ENCODE measurements at regions not wholly inside any gene's neighbourhood (a gene's known extent, or its start where the extent isn't known, plus 50 kb on each side); places are given as distances from the start of the nearest gene placed in this dataset.

DNA sequence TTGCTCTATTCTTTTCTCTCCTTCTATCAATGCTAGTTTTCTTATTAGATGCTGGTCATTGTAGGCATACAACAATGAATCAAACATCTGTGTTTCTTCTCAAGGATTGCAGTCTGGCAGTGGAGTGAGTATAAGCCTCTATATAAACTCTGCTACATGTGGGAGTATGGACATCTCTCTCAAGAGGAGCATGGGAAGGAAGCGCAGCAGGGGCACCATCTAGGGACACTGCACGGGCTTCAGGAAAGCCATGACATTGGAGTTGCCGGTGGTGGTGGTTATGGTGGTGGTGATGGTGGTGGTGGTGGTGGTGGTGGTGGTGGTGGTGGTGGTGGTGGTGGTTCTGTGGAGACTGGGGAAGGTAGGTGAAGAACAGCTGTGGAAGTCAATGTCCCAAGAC is 462.6 kb downstream of the RNF144A start:
- no peak for DNase-seq (ENCODE audit: low spot score)

DNA sequence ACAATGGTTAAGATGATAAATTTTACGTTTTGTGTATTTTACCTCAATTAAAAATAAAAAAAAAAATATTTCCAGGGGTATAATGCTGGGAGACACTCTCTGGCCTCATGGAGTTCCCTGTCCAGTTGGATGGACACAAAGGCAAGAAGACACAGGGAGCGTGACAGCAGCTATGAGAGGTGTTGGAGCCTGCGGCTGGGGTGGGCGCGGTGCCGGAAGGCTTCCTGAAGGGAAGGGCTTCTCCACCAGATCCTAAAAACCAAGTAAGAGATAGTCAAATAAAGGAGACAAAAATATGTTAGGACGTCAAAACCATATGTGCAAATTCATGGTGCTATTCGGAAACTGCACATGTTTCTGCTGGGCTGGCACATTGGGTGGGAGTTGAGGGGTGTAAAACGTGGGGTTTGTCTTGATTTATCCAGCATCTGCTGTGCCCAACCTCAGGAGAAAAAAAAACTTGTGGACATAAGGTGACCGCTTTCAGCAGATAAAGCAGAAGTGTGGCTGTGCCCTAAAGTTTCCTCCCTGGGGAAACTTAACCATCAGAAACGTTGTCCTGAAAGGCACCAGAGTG is 467.6 kb downstream of the RNF144A start:
- no peak for DNase-seq (ENCODE audit: low spot score)

DNA sequence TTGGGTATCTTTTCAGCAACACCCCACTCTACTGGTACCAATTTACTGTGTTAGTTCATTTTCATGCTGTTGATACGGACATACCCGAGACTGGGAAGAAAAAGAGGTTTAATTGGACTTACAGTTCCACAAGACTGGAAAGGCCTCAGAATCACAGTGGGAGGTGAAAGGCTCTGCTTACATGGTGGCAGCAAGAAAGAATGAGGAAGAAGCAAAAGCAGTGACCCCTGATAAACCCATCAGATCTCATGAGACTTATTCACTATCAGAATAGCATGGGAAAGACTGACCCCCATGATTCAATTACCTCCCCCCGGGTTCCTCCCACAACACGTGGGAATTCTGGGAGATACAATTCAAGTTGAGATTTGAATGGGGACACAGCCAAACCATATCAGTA is 473.1 kb downstream of the RNF144A start:
- DNase-seq (ENCODE audit: low spot score), result peak; percentile 18

DNA sequence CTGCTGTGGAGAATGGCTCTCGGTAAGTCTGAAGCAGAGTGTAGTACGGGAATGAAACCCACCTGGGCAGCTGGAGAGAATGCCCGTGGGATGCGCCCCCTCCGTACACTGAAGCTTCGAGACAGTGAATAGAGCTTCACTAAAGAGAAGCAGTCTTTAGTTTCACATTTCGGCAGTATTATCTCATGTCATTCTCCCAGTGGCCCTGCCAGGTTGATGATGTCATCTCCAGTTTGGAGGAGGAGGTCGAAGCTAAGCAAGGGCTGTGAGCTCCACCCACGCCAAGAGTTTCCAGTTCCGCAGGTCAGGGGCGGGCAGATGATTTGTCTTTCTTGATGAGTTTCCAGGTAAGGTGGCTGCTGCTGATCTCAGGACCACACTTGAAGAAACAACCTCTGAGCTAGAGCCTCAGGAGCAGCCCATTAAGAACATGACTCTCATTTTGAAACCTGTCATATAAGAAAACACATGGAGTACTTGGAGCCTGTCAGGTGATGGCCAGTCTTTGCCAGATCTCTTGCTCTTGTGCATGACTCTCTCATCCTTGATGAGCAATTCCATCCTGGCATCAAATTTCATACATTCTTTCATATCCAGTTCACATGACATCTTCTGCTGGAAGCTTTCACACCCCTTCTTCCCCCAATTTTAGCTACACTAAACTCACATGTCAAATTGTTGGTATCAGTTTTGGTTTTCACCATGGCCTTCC is 475.0 kb downstream of the RNF144A start:
- peak; percentile 49 for DNase-seq (ENCODE audit: low spot score)

DNA sequence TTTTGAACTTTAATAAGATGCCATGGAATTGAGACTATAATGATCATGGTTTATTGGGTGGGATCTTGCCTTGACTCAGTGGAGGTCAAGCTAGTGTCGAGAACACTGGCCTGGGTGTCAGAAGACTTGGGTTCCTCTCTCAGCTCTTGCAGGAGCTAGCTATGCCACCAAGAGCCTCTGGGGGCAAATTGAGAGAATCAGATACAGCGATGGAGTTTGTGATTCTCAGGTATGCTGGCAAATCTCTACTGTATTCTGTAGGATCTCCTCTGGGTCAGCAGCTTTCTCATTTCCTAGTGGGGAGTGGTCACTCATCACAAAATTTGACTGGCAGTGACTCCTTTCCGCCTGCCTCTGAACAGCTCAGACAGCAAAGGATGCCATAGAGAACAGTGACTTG is 477.0 kb downstream of the RNF144A start:
- no peak for DNase-seq (ENCODE audit: low spot score)

DNA sequence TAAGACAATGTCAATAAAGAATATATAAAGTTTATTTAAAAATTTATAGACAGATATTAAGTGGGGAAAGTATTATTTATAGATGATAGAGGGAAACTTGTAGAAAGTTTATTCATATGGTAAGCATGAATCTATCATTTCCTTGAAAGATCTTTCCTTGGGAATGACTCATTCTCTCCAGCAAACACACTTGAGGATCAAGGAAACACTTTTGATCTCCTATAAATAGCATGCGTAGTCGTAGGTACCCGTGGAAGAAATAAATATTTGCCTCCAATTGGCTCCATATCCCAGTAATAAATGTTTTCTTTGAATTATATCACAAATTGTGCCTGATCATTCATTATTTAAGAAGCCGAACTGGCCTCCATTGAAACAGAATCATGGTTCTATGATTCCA is 483.4 kb downstream of the RNF144A start:
- peak; percentile 50 for DNase-seq (ENCODE audit: low spot score)

DNA sequence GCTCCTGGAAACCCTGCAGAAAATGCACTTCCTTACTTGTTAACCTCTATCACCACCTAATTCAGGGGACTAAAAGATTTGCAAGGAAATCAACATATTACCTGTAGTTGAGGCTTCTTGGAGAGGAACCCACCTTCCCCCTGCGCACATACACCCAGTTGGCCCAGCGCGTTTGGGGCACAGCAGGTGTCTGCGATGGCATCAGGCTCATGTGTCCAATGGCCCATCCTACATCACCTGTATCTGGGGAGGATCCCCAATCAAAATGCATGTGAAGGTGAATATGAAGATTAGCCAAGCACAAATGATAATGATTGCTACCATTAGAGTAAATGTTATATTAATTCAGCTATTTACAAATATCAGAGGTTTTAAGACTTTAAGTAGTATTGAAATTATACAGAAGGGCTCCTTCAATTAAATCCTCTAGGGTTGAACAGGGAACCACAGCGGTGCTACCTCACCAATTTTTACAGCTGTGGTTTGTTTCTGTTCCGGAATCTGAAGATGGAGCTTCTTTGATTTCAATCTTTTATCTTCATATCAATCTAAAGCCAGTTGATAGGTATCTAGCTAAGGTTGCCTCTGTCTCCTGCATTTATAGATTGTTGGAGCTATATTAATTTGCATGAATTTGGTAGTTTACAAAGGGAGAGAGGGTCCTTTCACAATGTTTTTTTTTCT is 486.0 kb downstream of the RNF144A start:
- DNase-seq (ENCODE audit: low spot score), result no peak

DNA sequence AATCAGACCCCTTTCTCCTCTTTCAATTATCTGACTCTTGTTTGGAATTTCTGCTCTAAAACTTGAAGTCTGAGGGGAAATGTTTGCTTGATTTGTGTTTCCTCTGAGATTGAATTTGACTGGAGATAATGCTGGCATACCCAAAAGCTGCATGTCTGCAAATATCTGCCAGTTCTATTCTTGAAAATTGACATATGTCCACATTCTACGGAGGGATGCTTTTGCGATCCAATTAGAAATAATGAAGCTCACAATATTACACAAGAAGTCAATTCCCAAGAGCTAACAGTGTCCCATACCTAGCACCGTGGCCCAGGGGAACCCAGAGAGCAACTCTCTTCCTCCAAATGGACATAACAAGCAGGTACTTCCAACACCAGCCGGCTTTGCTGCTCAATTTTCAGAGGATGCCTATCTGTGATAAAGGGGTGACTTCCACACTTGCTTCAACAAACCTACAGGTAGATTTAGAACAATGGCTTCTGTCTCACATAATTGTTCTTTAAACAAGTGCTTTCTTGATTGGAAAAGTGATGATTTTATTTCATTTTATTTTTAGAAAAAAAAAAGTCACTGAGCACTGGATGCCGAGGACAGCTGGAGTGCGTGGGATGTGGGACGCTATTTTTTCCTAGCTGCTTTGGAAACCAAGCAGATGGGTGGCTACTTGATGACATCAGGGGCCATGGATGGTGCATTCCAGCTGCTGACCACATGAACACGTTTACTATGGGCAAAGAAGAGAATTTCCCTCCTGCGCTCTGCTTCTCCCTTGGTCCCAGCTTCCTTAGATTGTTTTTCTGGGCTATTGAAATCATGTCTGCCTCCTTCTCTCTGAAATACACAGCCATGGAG is 488.9 kb downstream of the RNF144A start:
- no peak for DNase-seq (ENCODE audit: low spot score)

DNA sequence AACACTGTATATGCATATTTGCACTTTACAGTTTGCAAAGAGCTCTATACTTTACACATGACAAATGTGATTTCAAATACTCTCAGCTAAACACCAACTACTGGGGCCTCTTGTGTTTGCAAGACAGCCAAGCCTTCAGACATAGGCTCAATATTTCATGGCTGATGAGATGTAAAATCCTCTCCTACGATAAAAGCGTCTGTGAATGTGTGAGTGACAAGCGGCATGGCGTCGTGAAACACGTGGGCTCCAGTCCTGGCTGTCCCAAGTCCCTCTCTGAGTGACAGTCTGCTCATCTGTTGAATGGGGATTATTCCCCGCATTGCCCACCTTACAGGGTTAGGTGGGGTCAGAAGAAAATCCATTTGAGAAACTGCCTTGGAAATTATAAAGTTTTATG is 489.8 kb downstream of the RNF144A start:
- no peak for DNase-seq (ENCODE audit: low spot score)

DNA sequence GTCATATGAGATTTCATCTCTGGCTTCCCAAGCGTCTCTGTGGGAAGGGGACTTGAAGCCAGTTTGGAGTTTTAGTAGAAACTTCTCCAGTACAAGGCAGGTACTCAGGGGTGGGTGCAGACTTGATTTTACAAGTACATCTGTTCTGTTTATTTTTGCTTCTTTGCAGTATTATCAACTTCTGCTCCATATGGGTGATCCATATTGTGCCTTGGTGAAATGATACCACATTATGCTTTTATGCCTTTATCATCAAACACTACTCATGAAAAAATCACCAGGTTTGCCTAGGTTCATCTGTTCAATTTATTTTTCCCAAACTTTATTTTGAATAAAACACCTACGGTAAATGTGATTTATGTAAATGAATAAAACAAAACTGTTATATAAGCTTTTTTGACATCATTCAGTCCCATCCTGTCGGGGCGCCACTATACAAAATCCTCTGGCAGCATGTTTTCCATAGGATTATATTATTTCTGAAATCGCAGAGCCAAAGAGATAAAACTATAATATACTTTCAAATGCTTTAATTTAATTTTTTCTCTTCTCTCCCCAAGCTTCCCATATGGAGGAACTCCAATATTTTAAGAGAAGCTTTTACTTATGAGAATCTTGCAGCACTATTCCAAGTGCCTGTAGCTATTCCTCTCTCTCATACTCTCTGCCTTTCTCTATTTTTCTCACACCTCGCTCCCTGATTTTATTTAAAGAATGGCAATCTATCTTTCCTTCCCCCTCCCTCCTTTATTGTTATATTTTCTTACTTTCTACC is 490.9 kb downstream of the RNF144A start:
- DNase-seq (ENCODE audit: low spot score), result no peak

DNA sequence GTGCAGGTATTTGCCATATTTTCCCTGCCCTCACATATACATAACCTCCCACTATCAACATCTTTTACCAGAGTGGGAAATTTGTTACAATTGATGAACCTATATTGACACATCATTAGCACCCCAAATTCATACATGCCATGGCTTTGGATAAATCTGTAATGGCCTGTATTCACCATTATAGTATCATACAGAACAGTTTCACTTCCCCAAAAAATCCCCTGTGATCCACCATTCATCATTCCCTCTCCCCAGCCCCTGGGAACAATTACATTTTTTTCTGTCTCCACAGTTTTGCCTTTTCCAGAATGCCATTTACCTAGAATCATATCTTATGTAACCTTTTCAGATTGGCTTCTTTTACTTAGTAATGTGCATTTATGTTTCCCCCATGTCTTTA is 494.5 kb downstream of the RNF144A start:
- no peak for DNase-seq (ENCODE audit: low spot score)

DNA sequence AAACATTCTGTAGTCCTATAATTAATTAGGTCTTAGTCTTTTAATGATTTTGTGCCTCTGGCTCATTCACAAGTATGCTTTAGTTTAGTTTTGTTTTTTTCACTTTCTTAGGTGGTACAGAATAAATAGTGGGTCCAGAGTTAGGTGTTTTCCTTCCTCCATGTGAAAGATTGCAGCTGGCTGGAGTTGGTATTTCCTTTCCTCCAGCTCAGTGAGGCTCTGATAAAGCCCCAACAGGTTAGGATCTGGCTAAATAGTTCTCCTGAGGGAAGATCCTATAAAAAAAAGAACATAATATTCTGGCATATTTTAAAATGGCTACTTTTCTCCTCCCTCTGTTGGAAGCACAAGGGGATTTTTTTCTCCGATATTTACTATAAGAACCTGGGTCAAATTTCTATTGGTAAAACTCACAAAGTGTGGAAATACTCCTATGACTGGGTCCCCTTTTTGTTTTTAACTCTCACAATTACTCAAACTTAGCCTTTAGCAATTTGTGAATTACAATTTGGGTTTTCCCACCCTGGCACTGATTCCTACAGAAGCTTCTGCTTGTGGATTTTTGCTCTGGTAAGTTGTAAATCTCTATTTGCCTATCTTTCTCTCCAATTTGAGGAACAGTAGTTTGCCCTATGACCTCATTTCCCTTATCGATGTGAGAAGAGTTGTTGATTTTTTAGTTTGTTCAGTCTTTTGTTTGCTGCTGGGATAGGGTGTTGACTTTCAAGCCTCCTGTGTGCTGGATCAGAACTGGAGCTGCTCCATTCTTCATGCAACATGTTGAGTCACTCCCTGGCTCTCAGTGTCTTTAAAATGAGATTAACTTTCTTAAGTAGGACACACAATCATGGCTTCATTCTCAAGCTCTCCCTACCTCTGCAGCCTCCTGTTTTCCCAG is 500.9 kb downstream of the RNF144A start:
- no peak for DNase-seq (ENCODE audit: low spot score)

DNA sequence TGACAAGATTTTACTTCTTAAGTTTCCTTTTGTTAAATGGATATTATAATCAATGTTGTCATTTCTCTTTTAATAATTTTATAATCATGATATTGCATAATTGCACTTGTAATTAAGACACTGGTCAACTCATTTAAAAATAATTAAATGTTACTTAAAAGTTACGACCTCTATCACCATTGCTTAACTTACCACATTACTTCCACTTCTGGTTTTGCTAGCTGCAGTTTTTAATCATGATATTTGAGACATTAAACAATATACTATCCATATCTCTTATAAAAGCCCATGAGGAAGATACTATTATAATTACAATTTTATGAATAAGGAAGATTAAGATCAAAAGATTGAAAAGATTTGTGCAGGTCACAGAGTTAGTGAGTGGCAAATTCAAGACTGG is 502.0 kb downstream of the RNF144A start:
- no peak for DNase-seq (ENCODE audit: low spot score)

DNA sequence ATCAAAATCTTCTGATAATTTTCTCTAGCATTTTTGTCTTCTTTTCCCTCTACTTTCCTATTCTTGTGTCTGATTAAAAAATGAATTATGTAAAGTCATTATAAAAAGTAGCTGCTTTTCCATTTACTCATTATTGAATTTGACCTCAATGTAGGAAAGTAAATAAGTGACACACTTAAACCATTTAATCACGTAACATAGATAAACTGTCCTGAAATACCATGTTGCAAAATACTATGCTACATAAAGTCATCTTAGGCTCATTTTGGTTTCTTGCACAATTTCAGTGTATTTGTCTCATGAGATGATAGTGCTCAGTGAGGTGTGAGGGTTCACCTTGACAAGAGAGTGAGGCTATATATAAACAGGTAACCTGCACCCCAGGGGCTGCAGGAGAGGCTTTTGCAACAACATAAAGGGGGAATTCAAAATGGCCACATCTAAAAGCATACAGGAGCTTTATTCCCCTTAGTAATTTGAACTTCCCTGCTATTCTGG is 502.7 kb downstream of the RNF144A start:
- DNase-seq (ENCODE audit: low spot score), result no peak

DNA sequence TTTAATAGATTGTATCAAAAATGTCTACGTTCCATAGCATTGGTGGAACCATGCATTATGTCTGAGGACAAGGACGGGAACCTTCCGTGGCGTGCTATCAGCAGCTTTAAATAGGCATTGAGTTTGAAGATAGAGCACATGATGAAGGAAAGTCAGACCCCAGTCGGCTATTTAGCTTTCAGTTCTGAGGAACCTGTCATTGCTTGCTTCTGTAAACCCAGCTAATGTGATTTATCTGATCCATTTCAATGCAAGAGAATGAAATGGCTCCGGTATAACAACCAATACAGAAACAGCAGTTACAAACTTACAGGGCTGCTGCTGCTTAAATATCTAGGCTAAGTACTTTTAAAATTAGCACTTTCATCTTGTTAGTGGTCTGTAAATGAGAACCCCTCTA is 503.3 kb downstream of the RNF144A start:
- DNase-seq (ENCODE audit: low spot score), result no peak

DNA sequence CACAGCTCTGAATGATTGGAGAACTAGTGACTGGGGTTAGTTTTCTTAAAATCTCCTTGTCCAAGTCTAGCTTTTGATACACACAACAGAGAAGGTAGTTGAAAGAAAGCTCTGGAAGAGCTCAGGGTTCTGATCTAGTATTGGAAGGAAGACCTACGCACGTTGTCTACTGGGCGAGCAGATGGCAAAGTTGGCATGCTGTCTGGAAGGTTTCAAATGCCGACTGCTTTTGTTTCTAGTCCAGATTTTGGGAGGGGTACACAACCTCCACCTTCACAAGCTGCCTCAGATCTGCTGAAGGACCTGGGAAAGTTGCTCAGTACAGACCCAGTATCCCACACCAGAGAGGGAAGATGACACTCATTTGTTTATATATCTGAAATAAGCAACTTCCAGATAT is 507.3 kb downstream of the RNF144A start:
- DNase-seq (ENCODE audit: low spot score), result no peak

DNA sequence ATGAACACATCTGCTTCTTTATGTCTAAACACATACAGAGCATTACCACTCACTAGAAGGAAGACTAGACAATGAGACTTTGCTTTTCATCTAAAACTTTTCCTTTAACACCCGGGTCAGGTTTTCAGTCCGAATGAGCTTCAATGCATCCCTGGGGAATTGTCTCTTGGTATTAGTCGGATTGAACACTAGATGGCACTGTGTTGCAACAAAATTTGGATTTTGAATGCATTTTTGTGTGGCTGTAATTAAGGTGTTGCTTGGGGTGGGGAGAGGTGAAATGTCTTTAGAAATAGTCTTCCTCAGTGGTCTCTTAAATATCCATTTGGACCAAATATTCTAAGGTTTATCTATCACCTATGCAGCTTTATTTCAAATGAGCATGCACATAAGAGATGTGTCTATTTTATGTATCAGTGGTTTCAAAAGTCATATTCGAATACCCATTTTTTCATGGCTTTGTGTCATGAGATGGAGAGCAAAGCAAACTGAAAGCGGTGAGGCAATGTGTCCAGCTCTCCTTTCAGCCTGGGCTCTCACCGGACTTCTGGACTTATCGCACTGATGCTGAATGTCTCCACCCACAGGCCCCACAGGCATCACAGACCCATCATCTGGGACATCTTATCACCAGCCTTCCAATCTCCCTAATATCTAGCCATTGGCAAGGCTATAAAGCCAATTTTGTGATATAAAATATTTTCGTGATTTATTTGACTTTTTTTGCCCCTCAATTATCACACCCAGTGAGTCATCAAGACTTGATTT is 510.3 kb downstream of the RNF144A start:
- DNase-seq (ENCODE audit: low spot score), result peak; percentile 57

DNA sequence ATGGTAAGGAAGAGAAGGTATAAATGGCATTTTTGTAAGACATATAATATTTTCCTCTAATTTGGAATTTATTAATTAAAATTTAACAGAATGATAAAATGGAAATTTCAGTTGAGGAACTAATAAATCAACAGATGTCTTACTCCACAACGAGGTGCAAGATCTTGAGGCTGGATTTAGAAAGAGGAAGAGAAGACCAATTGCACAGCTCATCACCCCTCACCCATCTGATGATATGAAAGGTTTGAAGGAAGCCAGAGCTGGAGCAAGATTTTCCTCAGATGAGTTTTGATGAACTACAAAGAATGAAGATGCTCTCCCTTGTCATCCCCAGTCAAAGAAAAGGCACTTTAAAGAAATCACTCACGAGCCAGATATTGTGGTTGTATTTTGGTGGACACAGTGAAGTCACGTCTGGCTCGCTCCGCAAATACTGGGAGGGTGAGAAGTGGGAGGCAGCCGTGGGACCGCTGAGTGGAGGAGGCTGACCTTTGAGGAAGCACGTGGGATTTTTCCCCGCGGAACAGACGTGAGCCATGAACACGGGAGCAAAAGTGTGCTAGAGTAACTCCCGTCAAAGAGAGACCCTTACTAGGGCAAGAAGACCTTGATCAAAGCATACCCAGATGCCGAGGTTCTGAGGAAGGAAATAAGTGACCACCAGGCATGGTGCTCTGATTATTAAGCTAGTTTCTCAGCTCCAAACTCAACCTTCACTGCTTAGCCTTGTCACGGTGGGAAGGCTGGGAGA is 511.4 kb downstream of the RNF144A start:
- no peak for DNase-seq (ENCODE audit: low spot score)

DNA sequence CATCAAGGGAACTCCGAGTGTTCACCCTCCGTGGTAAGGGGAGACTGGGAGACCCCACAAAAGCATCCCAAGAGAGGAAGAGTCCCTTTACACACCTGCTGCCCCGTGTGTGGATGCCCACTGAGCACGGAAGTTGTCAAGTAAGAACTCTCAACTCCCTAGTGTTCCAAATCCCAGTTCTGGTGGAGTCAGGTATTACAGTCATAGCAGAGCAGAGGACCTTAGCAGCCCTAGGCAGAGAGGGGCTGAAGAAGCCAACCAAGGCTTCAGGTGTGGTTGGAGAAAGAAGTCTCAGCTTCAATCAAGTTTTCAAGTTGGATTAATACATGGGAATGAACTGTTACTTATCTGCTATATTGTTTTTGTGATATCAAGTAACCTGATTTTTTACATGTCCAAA is 512.5 kb downstream of the RNF144A start:
- DNase-seq (ENCODE audit: low spot score), result no peak
